ENCODE measurements at regions not wholly inside any gene's neighbourhood (a gene's known extent, or its start where the extent isn't known, plus 50 kb on each side); places are given as distances from the start of the nearest gene placed in this dataset.

DNA sequence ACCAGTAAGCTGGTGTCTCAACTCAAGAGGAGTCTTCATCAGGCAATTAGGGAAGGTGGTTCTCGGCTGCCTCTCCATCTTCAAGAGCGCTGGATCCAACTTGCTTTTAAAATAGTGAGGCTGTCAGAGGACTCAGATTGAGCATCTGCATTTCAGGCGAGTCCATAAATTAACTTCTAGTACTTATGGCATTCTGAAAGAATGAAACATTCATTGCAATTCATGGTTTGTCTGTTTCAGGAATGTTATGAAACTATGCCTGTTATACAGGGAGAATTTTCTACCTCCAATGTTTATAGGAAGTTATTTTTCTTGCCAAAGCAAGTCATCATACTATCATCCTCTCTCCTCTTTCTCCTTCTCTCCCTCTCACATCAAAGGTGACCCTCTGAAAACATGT, 883.2 kb downstream of the SLC4A3 start:
- DNase-seq, result no peak

- no peak for DNase-seq
These were observed 885.0 kb downstream of the SLC4A3 start for GRCh38 chr2:220512419-220512818.

GRCh38 chr2:220513573-220514288, 886.3 kb downstream of the SLC4A3 start:
- no peak for DNase-seq

DNA sequence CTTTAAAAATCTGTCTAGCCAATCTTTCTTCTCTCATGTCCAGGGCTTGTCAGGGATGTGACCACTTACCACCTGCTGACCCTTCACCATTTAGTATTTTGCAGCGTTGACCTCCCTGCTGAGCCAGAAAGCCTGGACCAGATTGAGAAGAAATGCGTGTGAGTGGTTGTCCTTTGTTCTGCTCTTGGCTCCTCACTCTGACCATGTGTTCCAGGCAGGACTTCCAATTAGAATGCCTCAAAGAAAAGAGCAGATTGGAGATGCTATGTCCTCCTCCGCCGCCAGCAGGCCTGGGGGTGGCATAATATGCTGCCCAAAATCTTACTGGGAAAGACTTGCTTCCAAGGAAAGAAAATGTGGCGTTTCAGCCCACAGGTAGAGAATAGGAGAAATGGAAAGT, 894.1 kb downstream of the SLC4A3 start:
- DNase-seq, result no peak

- DNase-seq, result no peak
These were observed 900.8 kb downstream of the SLC4A3 start for GRCh38 chr2:220528180-220528675.

- DNase-seq, result no peak
These were observed 903.8 kb downstream of the SLC4A3 start for GRCh38 chr2:220531216-220531615.

- no peak for DNase-seq
These were observed 906.1 kb downstream of the SLC4A3 start for GRCh38 chr2:220533485-220533884.

GRCh38 chr2:220539481-220539880, 912.1 kb downstream of the SLC4A3 start:
- DNase-seq, result no peak

DNA sequence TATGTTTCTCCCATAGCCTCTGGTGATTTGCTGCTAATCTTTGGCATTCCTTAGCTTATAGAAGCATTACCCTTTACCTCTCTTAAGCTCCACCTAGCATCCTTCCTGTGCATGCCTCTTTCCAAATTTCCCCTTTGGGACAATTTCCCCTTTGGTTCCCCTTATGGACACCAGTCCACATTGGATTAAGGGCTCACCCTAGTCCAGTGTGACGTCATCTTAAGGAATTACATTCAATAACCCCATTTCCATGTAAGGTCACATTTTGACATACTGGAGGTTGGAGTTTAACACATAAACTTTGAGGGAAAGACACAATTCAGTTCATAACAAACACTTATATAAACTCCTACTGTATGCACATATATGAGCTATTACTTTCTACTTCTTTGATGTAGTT, 916.6 kb downstream of the SLC4A3 start:
- DNase-seq, result no peak

- no peak for DNase-seq
These were observed 923.7 kb downstream of the SLC4A3 start for GRCh38 chr2:220550995-220551700.

- no peak for DNase-seq
These were observed 925.5 kb downstream of the SLC4A3 start for GRCh38 chr2:220552790-220553535.

DNA sequence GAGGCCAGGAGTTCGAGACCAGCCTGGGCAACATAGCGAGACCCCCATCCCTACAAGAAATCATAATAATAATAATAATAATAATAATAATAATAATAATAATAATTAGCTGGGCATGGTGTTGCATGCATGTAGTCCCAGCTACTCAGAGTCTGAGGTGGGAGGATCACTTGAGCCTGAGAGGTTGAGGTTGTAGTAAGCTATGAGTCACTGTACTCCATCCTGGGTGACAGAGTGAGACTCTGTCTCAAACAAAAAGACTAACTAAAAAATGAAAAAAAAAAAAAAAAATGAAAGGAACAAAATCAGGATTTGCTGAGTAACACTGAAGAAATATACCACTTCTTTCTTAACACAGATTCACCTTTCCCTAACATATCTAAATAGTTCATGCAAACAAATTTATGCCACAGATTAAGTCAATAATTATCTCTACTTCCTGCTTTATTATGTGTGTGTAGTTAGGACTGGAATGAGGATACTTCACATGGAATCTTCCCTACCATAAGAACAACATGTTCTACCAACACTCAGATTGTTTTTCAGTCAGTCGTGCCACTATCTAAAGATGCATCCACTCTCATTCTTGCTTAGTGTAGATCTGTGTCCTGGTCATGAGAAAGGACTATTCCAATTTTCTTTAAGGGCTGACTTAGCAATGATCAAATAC, 928.7 kb downstream of the SLC4A3 start:
- no peak for DNase-seq

DNA sequence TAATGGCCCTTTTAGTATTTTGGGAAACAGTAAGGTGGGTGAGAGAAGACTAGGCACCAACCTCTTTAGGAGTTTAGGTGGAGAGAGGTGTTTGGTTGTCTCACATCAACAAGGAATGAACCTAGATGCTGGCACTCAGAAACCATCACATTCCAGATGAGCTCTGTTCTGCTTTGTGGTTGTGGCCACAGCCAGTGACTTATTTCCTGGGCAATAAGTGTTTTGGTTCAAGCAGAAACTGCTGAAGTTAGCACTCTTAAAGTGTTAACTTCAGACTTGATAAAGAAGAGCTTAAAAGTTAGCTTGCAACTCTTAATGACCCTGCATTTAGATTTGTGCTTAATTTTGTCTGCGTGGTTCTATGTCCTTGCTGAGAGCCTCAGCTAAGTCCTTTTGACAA, 929.2 kb downstream of the SLC4A3 start:
- no peak for DNase-seq

GRCh38 chr2:220560192-220560591, 932.8 kb downstream of the SLC4A3 start:
- DNase-seq, result no peak

DNA sequence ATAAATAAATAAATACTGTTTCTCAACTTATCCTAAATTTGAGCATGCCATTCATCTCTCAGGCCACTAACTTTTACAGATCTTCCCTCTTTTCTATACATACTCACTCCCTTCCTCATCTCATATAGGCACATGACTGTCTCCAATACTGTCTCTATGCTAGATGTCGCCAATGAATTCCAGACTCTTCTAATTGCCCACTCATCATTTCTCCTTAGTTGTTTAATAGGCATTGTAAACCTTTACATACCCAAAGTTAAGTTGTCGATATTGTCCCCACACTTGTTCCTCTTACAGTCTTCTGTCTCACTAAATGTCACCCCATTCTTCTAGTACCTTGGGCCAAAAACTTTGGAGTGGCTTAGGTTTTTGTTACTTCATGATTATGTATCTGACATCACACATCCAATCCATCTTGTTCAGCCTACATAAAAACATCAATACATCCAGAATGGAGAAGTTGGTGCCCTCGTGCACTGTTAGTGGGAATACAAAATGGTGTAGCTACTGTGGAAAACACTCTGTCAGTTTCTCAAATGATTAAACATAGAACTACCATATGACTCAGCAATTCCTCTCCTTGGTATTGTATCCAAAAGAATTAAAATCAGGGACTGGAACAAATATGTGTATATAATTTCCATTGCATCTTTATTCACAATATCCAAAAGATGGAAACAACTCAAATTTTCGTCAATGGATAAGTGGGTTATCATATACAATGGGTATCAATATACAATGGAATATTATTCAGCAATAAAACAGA, 935.1 kb downstream of the SLC4A3 start:
- DNase-seq, result no peak

DNA sequence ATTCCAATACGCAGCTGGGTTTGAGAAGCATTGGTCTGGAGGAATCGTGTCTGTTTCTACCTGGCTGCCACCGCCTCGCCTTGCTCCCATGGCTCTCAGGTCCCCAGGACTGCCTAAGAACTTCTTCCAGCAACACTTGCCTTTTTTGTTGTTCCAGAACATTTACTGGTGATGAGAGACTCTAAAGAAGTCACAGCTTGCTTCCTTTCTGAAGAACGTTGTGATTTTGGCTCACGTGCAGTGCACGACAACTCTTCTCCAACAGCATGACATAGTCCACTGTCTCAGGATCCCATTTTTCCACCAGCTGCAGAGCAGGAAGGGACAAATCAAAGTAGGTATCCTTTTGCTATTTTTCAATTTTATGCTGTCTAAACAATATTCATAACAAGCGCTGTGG, 940.9 kb downstream of the SLC4A3 start:
- DNase-seq, result no peak

DNA sequence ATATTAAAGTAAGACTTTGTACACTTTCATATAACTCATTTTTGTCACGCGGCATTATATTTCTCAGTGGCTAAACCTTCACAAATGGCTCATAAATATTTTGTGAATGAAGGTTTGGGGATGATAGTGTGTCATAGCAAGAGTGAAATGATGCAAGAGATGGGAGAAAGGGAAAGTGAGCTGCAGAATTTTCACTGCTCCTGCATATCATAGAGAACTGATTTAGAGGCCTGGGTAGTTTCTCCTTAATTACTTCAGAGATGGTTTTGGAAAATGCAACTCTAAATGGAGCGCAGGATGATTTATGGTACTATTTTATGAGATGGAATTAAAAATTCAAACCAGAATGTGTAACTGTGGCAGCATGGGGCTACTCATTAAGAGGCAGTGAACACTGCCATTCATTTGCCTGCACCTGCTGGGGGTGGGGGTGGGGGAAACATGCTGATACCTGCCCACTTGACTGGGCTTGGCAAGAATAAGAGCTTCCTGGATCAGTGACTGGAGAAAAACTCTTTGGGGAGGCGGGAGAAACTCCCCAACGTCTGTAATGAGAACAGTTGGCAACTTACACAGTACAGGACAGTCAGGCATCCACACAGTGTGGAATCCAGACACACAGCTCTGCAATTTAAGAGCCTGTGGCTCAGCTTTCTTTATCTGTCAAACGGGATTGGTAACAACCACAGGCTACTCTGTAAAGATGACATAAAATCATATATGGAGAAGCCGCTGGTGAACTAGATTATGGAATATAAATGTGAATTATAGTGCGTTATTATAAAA, 941.9 kb downstream of the SLC4A3 start:
- DNase-seq, result no peak

- no peak for DNase-seq
These were observed 945.0 kb downstream of the SLC4A3 start for GRCh38 chr2:220572385-220572784.

DNA sequence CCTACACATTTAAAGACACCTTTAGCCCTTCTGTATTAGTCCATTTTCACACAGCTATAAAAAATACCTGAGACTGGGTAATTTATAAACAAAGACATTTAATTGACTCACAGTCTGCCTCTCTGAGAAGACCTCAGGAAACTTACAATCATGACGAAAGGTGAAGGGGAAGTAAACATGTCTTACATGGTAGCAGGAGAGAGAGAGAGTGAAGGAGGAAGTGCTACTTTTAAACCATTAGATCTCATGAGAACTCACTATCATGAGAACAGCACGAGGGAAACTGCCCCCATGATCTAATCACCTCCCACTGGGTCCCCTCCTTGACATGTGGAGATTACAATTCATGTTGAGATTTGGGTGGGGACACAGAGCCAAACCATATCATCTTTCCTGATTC, 946.6 kb downstream of the SLC4A3 start:
- no peak for DNase-seq

- no peak for DNase-seq
These were observed 948.5 kb downstream of the SLC4A3 start for GRCh38 chr2:220575963-220576362.

- DNase-seq, result no peak
These were observed 952.0 kb downstream of the SLC4A3 start for GRCh38 chr2:220579452-220579851.

DNA sequence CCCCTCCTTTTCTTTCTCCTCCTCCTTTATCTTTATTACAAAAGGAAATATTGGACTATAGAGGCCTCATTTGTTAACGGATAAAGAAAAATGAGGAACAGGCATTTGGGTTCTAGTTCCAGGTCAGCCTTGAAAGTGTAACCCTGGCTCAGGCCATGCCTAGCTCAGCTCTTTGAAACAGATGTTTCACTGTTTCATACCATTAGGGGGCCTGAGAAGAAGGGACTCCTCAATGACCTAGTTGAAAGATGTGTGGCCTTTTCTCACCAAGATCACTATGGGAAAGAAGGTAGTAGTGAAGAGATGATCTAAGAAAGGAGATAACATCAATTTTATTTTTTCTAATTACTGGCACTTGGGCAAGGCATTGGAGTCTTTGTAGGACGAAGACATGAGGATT, 952.7 kb downstream of the SLC4A3 start:
- DNase-seq, result no peak
